ENCODE measurements at regions not wholly inside any gene's neighbourhood (a gene's known extent, or its start where the extent isn't known, plus 50 kb on each side); places are given as distances from the start of the nearest gene placed in this dataset.
"Not testable (repeated sequence)": the region's sequence is repeated elsewhere in the genome, so short reads cannot be mapped to it uniquely, and the experiment has no call there.

- DNase-seq, result no peak
- no peak overlapping the region for H3K4me3 Mint-ChIP-seq
- Histone ChIP-seq H3K27me3 (ENCODE audit: control insufficient read depth, insufficient read depth, low read length) (peaks cover 4% of the 10 kb centered on the region), H3K36me3 (ENCODE audit: control insufficient read depth, insufficient read depth, low read length) (no peaks in the 10 kb centered on the region), H3K4me1 (ENCODE audit: control insufficient read depth, insufficient read depth, low read length) (no peaks in the 10 kb centered on the region), H3K9me3 (ENCODE audit: control insufficient read depth, insufficient read depth, low read length) (peaks cover 3% of the 10 kb centered on the region), H3K4me3 (ENCODE audit: low read length) (no peak overlapping the region), H3K27ac (ENCODE audit: low read length) (no peak overlapping the region)
- H3K27me3 Mint-ChIP-seq (ENCODE audit: low read depth in 2 of 2), result peaks cover 12 to 22% of the 10 kb centered on the region in 2 donors
- WGBS (ENCODE audit: insufficient coverage), result 52% methylated on average over 4 of the region's 4 CpGs
- TF ChIP-seq, protein P1, sequence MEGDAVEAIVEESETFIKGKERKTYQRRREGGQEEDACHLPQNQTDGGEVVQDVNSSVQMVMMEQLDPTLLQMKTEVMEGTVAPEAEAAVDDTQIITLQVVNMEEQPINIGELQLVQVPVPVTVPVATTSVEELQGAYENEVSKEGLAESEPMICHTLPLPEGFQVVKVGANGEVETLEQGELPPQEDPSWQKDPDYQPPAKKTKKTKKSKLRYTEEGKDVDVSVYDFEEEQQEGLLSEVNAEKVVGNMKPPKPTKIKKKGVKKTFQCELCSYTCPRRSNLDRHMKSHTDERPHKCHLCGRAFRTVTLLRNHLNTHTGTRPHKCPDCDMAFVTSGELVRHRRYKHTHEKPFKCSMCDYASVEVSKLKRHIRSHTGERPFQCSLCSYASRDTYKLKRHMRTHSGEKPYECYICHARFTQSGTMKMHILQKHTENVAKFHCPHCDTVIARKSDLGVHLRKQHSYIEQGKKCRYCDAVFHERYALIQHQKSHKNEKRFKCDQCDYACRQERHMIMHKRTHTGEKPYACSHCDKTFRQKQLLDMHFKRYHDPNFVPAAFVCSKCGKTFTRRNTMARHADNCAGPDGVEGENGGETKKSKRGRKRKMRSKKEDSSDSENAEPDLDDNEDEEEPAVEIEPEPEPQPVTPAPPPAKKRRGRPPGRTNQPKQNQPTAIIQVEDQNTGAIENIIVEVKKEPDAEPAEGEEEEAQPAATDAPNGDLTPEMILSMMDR (IDR thresholded peaks at IDR 0.05), result no peak
- peaks cover 0 to 3% of the 10 kb centered on the region in 2 donors for H3K9me3 Mint-ChIP-seq
- no peak for ATAC-seq
- no peaks in the 10 kb centered on the region for H3K4me1 Mint-ChIP-seq
- intact Hi-C loops (cut with micrococcal nuclease), result no loop called here
- no peaks in the 10 kb centered on the region for H3K36me3 Mint-ChIP-seq
- no peak overlapping the region for H3K27ac Mint-ChIP-seq
Observed at GRCh38 chr6:105692613-105693215, 289.8 kb upstream of the PREP start.

GRCh38 chr6:105691971-105692370 is 289.1 kb upstream of the PREP start:
- intact Hi-C loops (cut with micrococcal nuclease), result no loop called here
- DNase-seq, result no peak
- Histone ChIP-seq H3K4me3 (ENCODE audit: low read length) (no peak overlapping the region), H3K36me3 (ENCODE audit: control insufficient read depth, insufficient read depth, low read length) (no peaks in the 10 kb centered on the region), H3K27me3 (ENCODE audit: control insufficient read depth, insufficient read depth, low read length) (peaks cover 4% of the 10 kb centered on the region), H3K4me1 (ENCODE audit: control insufficient read depth, insufficient read depth, low read length) (no peaks in the 10 kb centered on the region), H3K27ac (ENCODE audit: low read length) (no peak overlapping the region), H3K9me3 (ENCODE audit: control insufficient read depth, insufficient read depth, low read length) (peaks cover 11% of the 10 kb centered on the region)
- Mint-ChIP-seq H3K4me3 (no peak overlapping the region), H3K27ac (no peak overlapping the region), H3K9me3 (peaks cover 0 to 6% of the 10 kb centered on the region in 2 donors), H3K36me3 (no peaks in the 10 kb centered on the region), H3K27me3 (ENCODE audit: low read depth in 2 of 2) (peaks cover 16 to 22% of the 10 kb centered on the region in 2 donors), H3K4me1 (no peaks in the 10 kb centered on the region)
- ATAC-seq, result no peak
- TF ChIP-seq, protein P1 (IDR thresholded peaks at IDR 0.05), result no peak
- 85% methylated on average over 2 of the region's 2 CpGs for WGBS (ENCODE audit: insufficient coverage)

DNA sequence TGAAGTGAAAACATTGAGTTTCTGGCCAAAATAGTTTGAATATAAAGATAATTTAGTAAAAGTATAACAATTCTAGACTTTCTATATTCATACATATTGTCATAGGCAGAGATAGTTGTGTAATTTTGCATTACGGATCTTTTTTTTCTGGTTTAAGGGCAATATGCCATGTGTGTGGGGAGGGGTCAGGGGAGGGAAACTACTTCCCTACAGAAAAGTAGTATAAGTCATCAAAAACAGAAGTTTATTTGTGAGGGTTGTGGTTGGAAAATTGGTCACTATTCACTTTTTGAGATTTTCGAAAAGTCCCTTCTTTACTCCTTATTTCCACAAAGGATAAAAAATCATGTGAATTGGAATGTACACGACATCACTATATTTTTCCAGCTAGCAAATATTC is 288.2 kb upstream of the PREP start:
- H3K4me3 Mint-ChIP-seq, result no peak overlapping the region
- Histone ChIP-seq H3K9me3 (ENCODE audit: control insufficient read depth, insufficient read depth, low read length) (peaks cover 18% of the 10 kb centered on the region), H3K4me3 (ENCODE audit: low read length) (no peak overlapping the region), H3K27me3 (ENCODE audit: control insufficient read depth, insufficient read depth, low read length) (peaks cover 6% of the 10 kb centered on the region), H3K27ac (ENCODE audit: low read length) (no peak overlapping the region), H3K36me3 (ENCODE audit: control insufficient read depth, insufficient read depth, low read length) (no peaks in the 10 kb centered on the region), H3K4me1 (ENCODE audit: control insufficient read depth, insufficient read depth, low read length) (no peaks in the 10 kb centered on the region)
- no peaks in the 10 kb centered on the region for H3K4me1 Mint-ChIP-seq
- no peak overlapping the region for H3K27ac Mint-ChIP-seq
- peaks cover 14 to 22% of the 10 kb centered on the region in 2 donors for H3K27me3 Mint-ChIP-seq (ENCODE audit: low read depth in 2 of 2)
- DNase-seq, result no peak
- ATAC-seq, result no peak
- H3K9me3 Mint-ChIP-seq, result peaks cover 4 to 6% of the 10 kb centered on the region in 2 donors
- H3K36me3 Mint-ChIP-seq, result peaks cover 7% of the 10 kb centered on the region
- WGBS (ENCODE audit: insufficient coverage), result no CpG with 5 or more reads among the region's 3 CpGs
- TF ChIP-seq, protein P1 (IDR thresholded peaks at IDR 0.05), result no peak
- intact Hi-C loops (cut with micrococcal nuclease), result no loop called here

- Mint-ChIP-seq H3K9me3 (peaks cover 4 to 6% of the 10 kb centered on the region in 2 donors), H3K27me3 (ENCODE audit: low read depth in 2 of 2) (peaks cover 10 to 16% of the 10 kb centered on the region in 2 donors), H3K27ac (no peak overlapping the region), H3K4me3 (no peak overlapping the region), H3K36me3 (peaks cover 8% of the 10 kb centered on the region), H3K4me1 (no peaks in the 10 kb centered on the region)
- Histone ChIP-seq H3K27me3 (ENCODE audit: control insufficient read depth, insufficient read depth, low read length) (peaks cover 9% of the 10 kb centered on the region), H3K27ac (ENCODE audit: low read length) (no peak overlapping the region), H3K4me3 (ENCODE audit: low read length) (no peak overlapping the region), H3K36me3 (ENCODE audit: control insufficient read depth, insufficient read depth, low read length) (no peaks in the 10 kb centered on the region), H3K9me3 (ENCODE audit: control insufficient read depth, insufficient read depth, low read length) (peaks cover 20% of the 10 kb centered on the region), H3K4me1 (ENCODE audit: control insufficient read depth, insufficient read depth, low read length) (no peaks in the 10 kb centered on the region)
- ATAC-seq (no peak), DNase-seq (no peak)
- WGBS (ENCODE audit: insufficient coverage), result 80% methylated on average over 1 of the region's 1 CpG
- intact Hi-C loops (cut with micrococcal nuclease), result no loop called here
- TF ChIP-seq, protein P1 (IDR thresholded peaks at IDR 0.05), result no peak
Observed at GRCh38 chr6:105688573-105688972, 285.7 kb upstream of the PREP start.

DNA sequence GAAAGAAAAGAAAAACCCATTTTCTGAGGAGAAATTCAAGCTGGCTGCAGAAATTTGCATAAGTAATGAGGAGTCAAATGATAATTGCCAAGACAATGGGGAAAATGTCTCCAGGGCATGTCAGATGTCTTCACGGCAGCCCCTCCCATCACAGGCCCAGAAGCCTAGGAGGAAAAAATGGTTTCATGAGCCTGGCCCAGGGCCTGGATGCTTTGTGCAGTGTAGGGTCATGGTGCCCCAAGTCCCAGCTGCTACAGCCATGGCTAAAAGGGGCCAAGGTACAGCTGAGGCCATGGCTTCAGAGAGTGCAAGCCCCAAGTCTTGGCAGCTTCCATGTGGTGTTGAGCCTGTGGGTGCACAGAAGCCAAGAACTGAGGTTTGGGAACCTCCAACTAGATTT is 283.9 kb upstream of the PREP start:
- 92% methylated on average over 1 of the region's 1 CpG for WGBS (ENCODE audit: insufficient coverage)
- H3K27ac ChIP-seq (ENCODE audit: low read length); H3K27ac Mint-ChIP-seq; DNase-seq; H3K4me3 ChIP-seq (ENCODE audit: low read length); H3K4me1 Mint-ChIP-seq; ATAC-seq; H3K36me3 ChIP-seq (ENCODE audit: control insufficient read depth, insufficient read depth, low read length); H3K27me3 ChIP-seq (ENCODE audit: control insufficient read depth, insufficient read depth, low read length); H3K9me3 Mint-ChIP-seq; H3K4me1 ChIP-seq (ENCODE audit: control insufficient read depth, insufficient read depth, low read length); H3K4me3 Mint-ChIP-seq; intact Hi-C loops (cut with micrococcal nuclease): not testable (repeated sequence)
- peaks cover 10% of the 10 kb centered on the region for H3K36me3 Mint-ChIP-seq
- H3K27me3 Mint-ChIP-seq (ENCODE audit: low read depth in 2 of 2), result peaks cover 10 to 16% of the 10 kb centered on the region in 2 donors
- H3K9me3 ChIP-seq (ENCODE audit: control insufficient read depth, insufficient read depth, low read length), result peaks cover 20% of the 10 kb centered on the region

Measured in natural killer cell (primary cell).